TTC549 (cell line): ENCODE measurements at regions not wholly inside any gene's neighbourhood (a gene's known extent, or its start where the extent isn't known, plus 50 kb on each side); places are given as distances from the start of the nearest gene placed in this dataset.
"Not testable (repeated sequence)": the region's sequence is repeated elsewhere in the genome, so short reads cannot be mapped to it uniquely, and the experiment has no call there.

Source experiments
- FAIRE-seq: peaks from 2 replicates; lab custom pipeline; 2012; peaks lifted over from hg19 to GRCh38; lab: Jason Lieb, UNC

GRCh38 chr20:12207875-12208274 lies 290.2 kb downstream of the BTBD3 start:
- no peak for FAIRE-seq

GRCh38 chr20:12210591-12210990 lies 292.9 kb downstream of the BTBD3 start:
- FAIRE-seq: no peak

- FAIRE-seq: no peak
Observed at GRCh38 chr20:12211361-12211760, 293.7 kb downstream of the BTBD3 start.

DNA sequence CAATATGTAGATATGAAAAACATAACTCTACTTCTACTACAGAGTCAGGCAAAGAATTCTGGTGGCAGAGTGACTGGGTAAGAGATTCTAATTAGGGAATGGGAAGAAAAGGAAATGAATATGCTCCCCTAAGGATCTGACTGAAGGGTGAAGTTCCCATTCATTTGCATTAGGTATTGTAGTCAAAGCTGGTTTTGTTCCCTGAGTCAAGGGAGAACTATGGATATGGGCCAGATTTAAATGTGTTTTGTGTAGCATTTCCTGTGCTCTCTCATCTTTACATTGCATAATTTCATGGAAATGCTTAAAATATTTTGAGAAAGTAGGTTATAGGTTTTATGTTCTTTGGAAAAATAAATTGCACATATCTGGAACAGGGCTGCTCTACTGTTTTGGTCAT lies 299.7 kb downstream of the BTBD3 start:
- no peak for FAIRE-seq

GRCh38 chr20:12219798-12220197 lies 302.1 kb downstream of the BTBD3 start:
- FAIRE-seq: no peak

DNA sequence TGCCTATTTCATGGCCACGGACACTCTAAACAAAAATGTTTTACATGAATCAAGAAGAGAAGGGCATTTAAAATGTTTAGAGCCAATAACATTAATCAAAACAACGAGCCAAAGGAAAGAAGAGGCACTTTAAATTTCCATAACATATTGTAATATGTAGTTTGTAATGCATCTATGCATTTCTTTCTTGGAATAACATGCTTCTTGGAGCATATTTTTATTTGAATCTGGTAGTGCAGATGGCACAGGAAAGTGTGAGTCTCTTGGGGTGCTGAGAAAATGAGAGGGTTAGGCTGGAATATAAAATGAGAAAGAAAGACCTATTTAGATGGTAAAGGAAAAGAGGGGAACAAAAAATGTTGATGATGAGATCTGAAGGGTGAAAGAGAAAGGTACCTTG lies 305.4 kb downstream of the BTBD3 start:
- FAIRE-seq: no peak

- FAIRE-seq: no peak
Observed at GRCh38 chr20:12225898-12226297, 308.2 kb downstream of the BTBD3 start.

DNA sequence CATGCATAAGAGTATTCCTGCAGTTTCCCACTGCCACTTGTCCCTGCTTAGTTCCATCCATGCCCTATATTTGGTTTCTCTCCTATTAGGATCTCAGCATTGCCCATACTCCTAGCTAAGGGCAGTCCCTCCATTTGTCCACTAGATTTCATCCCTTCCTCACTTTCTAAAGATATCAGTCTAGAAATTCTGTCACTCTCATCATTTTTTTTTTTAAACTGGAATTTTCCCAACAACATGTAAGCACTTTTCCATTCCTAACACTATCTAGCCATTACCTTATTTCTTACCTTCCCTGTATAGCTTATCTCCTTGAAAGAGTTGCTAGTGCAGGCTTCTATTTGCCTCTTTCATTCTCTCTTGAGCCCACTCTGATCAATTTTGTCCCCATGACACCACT lies 312.2 kb downstream of the BTBD3 start:
- no peak for FAIRE-seq

GRCh38 chr20:12237772-12238171 lies 320.1 kb downstream of the BTBD3 start:
- FAIRE-seq: no peak

DNA sequence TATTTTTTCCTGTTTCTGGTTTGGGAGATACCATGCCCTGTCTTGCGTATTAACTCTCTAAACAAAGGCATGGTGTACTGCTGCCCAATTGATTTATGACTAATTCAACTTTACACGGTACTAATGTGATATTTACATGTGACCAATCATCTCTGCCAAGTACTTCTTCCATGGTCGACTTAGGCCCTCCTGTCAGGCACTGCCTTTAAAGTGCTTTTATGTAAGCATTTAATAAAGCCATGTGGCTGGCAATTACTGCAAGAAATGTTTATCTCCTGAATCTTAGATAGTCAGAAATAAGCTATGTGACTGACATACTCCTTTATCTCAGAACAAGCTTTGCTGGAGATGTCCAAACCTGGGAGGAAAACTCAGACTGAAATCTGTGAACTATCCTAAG lies 323.4 kb downstream of the BTBD3 start:
- FAIRE-seq: no peak

DNA sequence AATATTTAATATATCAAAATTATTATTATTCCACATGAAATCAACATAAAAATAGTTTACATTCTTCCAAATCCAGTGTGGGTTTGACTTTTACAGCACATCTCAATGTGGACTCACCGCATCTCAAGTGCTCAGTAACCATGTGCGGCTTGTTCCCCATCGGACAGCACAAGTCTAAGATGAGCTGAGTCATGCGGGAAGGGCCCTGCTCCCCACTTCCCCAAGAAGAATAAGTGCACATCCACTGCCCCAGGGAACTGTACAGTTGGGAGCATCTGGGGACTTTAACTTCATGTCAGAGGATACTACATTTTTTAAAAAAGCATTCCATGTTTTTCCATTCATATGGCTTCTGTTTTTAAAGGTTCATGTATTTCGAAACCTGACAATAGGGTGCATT lies 325.6 kb downstream of the BTBD3 start:
- no peak for FAIRE-seq

GRCh38 chr20:12248481-12248880 lies 330.8 kb downstream of the BTBD3 start:
- no peak for FAIRE-seq

DNA sequence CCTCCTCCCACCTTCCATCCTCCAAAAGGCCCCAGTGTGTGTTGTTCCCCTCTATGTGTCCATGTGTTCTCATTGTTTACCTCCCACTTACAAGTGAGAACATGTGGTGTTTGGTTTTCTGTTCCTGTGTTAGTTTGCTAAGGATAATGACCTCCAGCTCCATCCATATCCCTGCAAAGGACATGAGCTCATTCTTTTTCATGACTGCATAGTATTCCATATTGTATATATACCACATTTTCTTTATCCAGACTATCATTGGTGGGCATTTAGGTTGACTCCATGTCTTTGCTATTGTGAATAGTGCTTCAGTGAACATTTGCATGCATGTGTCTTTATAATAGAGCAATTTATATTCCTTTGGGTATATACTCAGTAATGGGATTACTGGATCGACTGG lies 333.0 kb downstream of the BTBD3 start:
- FAIRE-seq: not testable (repeated sequence)

- no peak for FAIRE-seq
Observed at GRCh38 chr20:12252793-12253192, 335.1 kb downstream of the BTBD3 start.

DNA sequence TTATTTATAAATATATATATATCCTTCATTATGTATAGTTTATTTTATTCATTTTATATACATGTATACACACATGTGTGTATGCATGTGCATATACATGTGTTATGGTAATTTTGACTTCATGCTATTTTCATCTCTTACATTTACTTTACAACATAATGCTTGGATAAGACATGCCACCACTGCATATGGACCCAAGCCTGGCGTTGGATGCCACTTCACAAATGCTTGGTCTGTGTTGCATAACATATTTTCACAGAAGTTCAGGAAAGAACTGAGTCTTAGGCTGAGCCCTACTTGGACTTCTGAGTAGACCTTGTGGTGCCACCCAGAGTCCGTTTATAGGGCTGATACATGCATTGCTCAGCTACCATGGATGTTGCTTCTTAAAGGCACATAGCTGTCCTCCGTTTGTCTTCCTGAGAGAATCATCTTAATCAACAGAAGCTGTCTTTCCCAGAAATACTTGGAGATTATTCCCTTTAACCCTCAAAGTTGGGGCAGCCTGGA lies 337.8 kb downstream of the BTBD3 start:
- no peak for FAIRE-seq

DNA sequence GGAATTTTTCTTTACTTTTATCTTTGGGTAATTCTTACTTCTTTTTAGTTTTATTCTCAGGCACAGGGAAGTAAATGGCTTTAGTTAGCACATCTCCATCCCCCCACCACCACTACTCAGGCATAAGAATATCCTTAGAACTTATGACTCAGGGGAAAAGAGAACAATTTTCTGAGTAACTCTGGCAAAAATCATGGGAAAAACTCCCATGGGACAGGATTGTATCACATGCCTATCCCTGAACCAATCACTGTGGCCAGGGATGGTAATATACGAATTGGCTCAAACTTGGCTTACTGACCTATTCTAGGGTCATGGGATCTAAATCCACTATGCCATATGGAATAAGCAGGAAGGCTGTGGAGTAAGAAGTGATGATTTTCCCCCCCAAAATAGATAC lies 339.1 kb downstream of the BTBD3 start:
- no peak for FAIRE-seq

DNA sequence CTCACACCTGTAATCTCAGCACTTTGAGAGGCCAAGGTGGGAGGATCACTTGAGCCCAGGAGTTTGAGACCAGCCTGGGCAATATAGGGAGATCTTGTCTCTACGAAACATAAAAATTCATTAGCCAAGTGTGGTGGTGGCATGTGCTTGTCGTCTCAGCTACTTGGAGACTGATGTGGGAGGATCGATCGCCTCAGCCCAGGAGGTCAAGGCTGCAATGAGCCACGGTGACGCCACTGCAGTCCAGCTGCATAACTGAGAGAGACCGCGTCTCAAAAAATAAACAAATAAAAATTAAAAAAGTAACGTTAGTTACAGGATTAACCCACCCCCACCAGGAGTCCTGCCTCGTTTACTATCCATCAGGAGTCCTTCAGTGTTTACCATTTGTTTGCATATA lies 345.1 kb downstream of the BTBD3 start:
- no peak for FAIRE-seq

DNA sequence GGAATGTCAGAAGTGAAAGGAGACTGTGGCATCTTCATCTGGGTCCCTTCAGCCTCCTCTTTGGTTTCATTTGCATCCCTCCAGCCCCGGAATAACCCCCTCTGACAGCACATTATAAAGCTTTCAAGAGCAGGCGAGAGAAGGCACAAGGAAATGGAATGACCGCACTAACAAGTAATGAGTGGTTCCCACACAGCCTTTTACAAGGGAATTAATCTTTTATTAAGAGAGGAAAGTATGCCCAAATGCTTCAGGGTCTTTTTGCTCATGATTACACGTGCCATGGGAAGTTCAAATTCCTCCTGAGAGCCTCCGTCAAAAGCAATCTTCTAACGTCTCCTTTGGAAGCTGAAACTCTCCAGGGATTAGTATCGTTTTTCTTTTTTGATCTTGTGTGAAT lies 347.0 kb downstream of the BTBD3 start:
- FAIRE-seq: no peak

DNA sequence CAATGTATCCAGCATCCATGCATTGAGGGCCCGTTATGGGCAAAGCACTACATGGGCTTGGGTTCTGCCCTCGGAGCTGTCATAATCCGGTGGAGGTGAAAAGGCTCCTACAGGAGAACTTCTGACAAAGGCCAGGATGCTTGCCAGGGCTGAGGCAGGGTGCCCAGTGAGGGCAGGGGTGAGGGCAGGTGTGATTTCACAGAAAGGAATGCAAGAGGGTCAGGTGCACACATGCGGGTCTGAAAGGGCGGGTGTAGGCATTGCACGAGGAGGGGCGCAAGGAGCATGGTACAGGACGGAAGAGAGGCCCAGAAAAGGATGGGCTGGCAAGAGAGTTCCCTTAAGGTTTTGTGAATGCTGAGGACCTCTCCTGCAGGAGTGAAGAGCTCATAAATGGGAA lies 348.0 kb downstream of the BTBD3 start:
- FAIRE-seq: no peak

DNA sequence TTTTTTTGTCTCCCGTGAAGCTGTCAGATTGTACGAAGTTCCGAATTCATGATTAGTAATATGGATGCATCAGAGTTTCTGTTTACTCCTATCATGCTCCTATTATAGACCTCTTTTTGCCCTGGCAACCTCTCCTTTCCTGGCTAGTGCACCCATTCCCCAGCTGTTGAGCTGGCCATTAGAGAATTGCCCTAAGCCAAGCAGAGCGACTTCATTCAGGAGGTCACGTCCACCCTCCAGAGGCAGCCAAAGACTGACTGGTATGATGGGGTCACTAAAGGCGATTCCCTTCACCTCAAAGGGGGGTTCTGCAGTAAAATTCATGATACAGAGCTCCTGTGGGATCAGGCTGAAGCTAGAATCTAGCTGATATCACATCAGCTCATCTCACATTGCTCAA lies 351.9 kb downstream of the BTBD3 start:
- FAIRE-seq: no peak

GRCh38 chr20:12270863-12271262 lies 353.2 kb downstream of the BTBD3 start:
- no peak for FAIRE-seq

- FAIRE-seq: no peak
Observed at GRCh38 chr20:12276011-12276673, 358.4 kb downstream of the BTBD3 start.

GRCh38 chr20:12287575-12287974 lies 369.9 kb downstream of the BTBD3 start:
- FAIRE-seq: no peak

DNA sequence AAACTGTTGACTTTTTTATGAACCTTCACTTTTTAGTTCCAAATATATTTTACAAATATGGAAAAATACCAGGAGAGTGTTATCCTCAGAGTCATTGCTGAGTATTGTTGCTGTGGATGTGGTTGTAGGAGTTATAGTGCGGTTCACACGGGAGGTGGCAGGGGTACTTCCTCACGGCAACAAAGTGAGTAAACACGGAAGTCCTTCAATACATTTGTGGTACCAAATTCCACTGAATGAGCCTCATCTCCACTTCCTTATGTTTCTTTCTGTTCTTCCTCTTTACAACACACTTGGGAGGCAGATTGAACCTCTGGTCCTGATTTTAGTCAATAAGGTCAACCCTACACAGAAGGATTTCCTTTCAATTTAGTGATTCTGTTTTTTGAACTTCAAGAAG lies 371.8 kb downstream of the BTBD3 start:
- FAIRE-seq: no peak

GRCh38 chr20:12291386-12291785 lies 373.7 kb downstream of the BTBD3 start:
- FAIRE-seq: no peak
